IPS-NIHi7 (cell line): ENCODE measurements at regions not wholly inside any gene's neighbourhood (a gene's known extent, or its start where the extent isn't known, plus 50 kb on each side); places are given as distances from the start of the nearest gene placed in this dataset.

Source experiments
- DNase-seq: peaks from one replicate; pipeline ENCODE4 v3.0.0; 2012; ENCODE audit warnings: mixed read lengths; ENCODE audit errors: extremely low spot score

DNA sequence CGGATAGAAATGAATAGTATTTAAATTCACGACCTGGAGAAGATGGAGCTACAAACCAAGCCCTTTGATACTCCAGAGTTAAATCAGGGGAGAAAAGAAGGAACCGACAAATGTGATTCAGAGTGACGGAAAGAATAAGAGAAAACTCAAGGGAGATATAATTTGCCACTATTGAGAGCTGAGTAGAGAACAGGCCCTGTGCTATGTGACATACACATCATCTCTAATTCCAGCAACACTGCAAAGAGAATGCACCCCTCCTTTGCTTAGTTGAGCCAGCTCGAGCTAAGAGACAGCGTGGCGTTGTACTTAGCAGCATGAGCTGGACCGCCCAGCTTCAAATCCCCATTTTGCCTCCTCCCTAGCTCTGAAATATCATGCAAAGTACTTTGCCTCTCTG lies 266.4 kb upstream of the TENM3 start:
- DNase-seq = no peak

DNA sequence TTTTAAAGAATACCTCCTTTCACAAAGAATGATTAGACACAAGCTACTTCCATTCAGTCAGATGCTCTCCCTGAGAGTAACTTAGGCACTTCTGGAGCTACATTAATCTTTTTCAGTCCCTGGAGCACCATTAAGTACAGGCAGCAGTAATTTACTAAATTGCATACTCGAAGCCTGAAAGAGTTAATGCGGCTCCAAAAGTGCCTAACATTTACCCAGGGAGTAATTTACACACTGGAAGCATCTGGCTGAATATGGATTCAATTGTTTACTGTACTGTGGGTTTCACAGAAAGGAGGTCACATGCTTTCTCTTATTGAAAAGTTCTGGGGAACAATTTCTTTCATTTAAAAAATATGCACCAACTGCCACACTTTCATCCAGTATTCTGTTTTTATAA lies 260.8 kb upstream of the TENM3 start:
- DNase-seq = no peak

DNA sequence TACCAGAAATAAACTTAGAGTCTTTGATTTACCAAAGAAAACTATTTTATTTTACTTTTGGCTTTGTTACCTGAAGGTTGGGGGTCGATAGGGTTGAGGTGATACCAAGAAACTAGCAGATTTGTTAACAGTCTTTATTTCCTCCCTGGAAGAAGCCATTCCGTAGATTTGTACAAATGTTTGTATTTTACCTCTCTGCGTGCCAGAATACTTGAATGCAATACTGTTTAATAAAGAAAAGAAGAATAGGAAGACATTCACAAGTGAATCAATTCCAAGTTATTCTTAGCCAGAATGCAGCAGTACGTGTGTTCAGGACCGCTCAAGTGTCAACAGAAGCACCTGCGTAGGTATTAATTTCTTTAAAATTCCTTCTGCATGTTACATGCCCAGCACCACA lies 260.3 kb upstream of the TENM3 start:
- DNase-seq = no peak

DNA sequence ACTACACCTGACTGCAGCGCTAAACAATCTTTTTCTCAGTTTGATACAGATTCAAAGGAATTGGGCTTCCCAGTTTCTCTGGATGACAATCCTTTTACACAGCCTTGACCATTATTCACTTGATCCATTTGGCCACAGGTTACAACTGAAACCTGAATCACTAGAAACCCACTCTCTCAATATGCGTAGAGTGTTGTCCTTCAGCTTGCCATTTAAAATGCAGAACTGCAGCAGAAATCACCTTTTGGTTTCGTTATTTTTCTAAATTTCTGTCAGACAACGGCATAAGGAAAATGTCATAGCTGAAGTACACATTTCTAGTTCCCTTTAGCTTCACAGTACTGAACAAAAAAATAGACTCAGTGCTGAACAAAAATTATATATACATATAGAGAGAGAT lies 255.8 kb upstream of the TENM3 start:
- no peak for DNase-seq

DNA sequence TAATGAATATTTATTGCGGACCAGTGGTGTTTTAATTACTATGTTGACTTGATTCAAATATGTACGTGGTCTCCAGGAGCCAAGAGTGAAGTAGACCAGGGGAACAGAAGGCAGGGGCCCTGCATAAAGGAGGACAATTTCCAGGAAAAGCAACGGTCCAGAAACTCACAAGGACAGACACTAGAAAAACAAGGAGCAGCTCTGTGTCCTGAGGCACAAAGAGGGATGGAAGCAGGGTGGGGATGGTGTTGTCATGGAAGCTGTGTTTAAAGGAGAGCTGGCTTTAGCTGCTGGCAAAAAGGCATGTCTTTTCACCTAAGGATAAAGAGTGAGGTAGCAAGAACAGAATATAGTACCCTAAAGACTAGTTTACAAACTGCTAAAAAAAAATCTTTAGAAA lies 254.1 kb upstream of the TENM3 start:
- DNase-seq = no peak

DNA sequence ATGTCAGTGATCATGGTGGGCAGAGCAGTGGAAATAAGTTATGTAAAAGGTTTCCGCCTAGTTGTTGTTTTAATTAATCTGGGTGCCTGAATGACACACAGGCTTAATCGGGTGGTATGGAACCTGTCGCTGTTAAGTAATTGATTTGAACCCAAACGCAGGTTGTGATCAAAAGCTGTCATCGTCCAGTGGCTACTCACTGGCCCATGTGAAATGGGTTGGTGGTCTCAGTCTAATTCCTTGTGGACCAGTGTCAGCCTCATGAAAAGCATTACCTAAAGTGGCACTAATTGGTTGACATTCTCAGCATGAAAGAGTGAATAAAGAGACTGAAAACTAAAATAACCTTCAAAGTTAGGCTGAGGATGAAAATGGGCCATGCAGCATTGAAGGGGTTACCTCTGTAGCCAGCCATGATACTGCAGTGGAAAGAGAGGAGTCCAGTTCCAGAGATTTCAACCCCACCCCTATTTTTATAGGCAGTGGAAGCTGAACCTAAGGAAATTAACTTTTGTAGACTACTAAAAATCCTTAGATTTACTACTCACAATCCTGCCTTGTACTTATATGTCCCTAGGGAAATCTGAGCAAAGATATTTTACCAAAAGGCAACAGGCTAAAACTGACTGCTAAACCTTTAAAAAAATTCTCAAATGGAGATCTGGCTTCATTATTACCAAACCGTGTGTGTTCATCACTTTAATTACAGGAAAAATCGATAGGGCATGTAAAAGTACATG lies 251.7 kb upstream of the TENM3 start:
- no peak for DNase-seq

DNA sequence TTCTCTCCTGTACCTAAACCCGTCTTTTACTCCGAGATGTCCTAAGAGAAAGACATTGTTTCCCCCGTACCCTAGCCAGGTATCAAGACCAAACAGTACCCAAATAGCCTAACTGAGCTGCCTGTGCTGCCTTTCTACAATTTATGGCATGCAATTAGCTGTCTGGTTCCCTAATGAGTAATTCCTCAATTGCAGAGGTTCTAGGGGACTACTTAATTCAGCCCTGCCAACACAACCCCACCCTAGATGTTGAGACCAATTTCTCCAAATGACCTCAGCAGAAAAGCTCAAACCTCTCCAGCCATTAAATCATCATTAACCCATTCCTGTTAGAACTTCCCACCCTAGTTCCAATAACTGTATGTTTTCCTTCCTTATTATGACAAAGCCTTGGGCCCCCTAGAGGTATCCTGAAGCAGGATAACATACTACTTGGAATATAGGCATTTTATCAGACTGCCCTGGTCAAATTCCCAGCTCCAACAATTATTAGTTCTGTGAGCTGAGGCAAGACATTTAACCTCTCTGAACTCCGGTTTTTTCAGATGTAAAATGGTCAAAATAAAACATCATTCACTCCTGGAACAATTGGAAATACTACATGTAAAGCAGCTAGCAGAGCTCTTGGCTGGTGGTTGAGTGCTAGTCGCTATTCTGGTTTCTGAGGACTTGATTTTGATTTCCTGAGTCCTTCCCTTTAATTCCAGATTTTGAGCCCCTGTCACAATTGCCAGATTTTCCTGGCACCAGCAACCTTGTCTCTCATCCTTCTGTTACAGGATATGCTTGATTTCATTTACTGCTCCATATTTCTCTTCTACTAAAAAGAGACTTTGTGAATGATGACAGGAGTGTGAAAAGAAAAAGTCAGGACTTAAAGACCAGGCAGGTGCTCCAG lies 244.6 kb upstream of the TENM3 start:
- no peak for DNase-seq

DNA sequence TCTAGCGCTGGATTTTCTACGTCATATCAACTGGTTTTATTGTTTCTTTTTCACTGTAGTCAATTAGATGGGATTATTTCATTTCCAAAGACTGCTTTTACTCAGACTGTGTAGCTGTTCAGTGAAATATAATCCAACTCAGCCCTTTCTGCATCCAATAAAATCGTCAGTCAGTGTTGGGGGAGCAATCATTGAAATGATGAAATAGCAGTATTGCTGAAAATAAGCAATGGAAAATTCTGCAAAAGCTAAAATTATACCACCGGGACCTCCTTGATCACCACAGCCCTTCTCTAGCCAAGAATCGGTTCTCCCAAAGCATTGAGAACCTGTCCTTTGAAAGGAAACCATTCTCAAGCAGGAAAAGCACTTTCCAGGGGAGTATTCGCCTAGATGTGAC lies 243.1 kb upstream of the TENM3 start:
- no peak for DNase-seq

DNA sequence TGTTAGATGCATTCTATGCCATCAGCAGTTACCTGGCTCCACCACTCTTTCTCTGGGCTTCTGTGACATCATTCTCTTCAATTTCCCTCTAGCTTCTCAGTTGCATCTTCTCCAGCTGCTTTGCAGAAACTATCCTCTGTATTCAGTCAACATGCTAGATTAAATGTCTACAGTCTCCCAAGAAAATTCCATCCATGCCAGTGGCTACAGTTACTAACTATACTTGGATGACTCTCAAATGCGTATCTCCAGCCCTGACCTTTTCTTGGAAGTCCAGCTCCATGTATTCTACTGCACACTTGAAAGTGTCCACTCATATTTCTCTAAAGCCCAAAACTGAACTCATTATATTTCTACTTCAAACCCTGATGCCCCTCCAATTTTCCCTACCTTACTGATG lies 232.3 kb upstream of the TENM3 start:
- DNase-seq = no peak

DNA sequence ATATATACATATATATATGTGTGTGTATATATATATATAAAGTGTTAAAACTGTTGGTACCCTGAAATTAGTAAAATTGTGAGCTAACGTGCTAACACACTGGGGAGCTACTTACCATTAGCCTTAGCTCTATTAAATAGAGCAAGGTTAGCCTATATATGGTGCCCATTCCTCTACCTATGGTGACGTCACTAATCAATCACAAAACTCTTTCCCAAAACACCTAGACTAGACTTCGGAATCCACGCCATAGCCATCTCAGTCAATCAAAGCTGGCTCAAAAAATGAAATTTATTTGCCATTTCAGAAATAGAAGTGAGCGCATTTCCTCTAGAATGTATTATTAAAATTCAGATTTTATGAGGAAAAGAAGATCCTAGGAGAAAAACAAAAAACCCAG lies 229.0 kb upstream of the TENM3 start:
- DNase-seq = no peak

DNA sequence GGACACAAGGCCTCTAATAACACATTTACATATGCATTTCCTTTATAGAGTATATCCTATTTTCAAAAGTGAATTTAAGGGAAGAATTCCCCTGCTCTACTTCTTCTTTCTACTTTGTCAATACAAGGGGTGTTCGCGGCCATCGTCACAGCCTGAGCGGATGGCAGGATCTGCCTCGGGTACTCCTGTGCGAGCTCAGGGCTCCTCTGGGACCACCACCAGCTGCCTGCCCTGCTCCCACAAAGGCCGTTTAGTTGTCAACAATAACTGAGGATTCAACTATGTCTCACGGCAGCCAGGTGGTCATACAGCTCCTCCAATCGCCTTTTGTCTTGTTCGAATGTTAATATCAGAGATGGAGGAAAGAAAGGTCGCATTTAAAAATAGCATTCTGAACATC lies 228.2 kb upstream of the TENM3 start:
- DNase-seq = no peak

DNA sequence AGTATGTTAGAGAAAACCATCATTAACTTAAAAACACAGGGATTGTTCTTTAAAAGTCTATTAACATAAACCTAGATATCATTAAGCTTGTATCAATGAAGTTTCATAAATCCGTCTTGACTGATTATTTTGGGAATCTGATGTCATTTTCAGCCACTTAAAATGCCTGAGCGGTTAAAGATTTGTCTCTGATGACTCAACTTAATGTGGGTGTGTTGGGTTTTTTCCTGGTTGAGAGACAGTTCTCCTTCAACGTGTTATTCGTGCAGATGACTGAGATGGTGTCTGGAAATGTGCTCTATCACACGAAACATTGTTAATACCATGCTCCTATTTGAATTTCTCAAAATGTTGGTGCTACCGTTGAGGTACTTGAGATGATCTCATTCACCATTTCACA lies 227.3 kb upstream of the TENM3 start:
- DNase-seq = no peak

DNA sequence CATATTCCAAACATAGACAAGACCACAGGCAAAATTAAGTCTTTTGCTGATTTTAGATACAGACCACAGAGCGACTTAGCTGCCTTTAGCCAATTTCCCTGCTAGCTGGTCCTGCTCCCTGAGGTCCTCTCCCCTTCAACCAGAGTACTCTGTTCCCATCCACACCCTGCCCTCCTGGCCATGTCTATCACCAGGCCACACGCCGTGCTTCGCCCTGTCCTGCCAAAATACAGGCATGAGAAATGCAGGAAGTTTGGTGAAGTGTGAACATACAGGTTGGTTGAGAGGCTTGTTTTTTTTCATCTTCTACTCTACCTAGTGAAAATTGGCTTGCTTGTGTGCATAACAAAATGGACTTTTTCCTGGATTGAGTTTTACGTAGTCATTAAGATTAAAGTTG lies 226.2 kb upstream of the TENM3 start:
- no peak for DNase-seq

DNA sequence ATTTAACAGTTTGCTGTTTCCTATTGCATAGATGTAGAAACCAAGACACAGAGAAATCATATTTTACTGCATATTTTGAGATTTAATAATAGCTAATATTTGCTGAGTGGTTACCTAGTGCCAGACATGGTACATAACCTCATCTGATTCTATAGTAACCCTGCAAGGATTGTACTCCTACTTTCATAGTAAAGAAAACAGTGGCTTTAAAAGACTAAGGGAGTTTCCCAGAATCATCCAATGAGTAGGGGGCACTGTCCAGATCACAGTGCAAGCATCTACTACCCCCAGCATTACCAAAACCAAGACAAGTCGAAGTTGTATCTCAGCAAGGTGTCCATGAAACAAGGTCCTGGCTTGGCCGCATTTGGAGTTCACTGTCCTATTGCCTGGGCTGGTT lies 224.5 kb upstream of the TENM3 start:
- DNase-seq = no peak

DNA sequence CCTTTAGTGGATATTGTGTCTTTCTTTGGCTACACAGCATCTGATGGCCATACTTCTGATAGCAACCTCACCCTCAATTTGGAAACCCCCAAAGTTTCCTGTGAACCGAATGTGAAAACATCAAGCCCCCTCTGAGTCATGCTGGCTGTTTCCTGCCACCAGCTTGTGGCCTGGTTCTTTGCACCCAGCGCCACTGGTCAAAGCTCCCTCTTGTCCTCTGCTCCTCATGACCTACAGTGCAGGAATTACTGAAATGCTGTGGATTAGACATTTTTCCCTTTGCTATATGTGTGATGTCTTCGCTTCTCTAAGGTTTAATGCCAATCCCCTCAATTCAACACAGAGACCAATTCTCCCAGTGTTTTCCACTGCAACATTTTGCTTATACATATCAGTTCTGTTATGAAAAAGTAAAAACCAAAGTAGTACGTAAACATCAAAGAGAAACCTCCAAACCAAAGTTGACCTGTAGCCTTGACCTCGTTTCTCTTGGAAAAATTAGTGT lies 224.0 kb upstream of the TENM3 start:
- no peak for DNase-seq

DNA sequence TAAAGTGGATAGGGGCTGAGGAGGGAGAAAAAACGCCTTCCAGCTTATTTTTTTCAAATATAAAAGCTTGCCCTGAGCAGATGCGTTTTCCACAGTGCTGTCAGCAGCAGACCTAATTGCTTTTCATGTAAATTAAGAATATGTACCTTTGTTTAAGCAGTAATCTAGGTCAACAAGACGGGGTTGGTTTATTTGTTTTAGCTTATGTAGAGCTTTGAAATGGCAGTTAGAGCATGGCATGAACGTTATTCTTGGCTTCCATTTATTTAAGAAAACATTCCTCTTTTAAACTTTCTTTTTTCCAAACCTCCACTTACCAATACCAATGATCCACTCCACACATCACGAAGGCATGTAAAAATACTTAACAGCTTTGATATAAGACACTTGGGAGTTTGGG lies 220.3 kb upstream of the TENM3 start:
- DNase-seq = no peak

DNA sequence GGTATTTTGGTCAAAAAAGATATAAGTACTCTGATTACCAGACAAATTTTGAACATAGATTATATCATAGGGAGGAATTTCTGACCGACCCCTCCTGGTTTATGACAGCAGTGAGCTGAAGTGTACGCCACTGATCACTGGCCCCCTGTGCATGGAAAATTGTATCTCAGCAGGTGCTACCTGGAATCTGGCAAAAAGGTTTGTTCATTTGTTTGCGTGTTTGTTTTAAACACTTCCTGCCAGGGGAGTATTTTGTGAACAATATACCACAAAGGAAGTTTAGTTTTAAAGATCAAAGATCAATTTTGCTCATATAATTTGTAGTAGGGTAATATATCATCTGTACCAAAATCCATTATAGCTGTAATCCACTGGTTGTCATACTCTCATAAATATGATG lies 219.7 kb upstream of the TENM3 start:
- DNase-seq = no peak

DNA sequence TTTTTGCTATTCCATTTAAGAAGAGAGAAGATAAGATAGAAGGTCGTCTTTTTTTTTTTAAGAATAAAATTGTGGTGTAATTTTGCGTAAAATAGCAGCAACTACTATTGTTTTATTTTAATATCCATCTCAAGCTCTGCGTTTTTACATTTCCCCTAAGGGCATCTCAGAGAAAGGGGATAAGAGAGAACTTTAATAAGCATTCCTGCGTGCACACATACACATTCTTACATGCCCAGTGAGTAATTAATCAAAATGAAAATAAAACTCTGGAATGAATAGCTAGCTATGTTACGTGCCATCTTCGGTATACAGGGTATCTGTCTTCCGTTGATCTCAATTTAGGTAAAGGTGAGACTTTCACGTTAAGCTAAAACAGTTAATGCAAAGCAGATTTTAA lies 200.3 kb upstream of the TENM3 start:
- no peak for DNase-seq

DNA sequence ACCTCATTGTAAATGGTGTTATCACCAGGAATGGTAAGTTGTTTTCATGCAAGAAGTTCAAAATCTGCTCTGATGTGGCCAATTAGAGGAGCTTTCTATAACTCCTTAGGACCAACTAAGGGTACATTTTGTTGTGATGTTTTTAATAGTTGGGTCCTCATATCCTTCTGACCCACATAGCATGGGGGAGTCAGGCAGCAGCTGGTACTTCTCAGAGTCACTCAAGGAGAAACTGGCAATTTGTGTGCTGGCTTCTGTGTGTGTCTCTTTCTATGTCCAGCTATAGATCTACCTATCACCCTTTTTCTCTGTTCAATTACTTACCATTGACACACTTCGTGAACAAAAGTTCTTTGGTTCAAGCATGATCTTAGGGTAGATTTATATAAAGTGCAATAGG lies 194.3 kb upstream of the TENM3 start:
- no peak for DNase-seq

DNA sequence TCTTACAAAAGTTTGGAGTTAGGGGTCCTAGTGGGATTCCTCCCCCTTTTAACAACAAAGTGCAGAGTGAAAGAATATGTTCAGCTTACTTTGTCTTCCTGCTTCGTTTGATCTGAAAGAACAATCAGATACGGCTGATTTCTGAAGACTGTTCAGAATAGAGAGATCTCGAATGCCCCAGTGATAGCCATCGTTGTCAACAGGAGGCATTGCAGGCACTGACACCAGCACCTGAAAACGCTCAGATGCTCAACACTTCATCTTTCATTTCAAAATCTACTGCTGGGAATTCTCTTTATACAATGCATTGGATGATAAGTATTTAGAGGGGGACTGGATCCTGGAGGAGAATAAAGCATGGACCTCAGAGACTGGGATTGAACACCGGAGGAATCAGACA lies 186.3 kb upstream of the TENM3 start:
- DNase-seq = no peak

DNA sequence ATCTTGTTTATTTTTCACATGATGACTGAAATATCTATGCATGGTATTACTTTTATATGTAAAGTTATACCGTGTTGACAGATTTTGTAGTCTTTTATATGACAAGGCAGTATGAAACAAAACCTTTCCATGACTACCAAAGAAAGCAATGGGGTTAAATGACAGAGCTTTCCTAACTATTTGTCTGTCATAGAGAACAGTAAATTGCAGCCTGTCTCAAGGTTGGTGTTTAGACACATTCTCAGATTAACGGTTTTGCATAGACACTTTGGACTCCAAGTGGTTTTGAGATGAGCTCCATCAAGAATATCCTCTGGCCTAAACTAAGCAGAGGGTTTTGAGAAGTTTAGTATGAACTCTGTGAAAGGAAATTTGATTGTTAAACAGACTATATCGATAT lies 180.7 kb upstream of the TENM3 start:
- no peak for DNase-seq

DNA sequence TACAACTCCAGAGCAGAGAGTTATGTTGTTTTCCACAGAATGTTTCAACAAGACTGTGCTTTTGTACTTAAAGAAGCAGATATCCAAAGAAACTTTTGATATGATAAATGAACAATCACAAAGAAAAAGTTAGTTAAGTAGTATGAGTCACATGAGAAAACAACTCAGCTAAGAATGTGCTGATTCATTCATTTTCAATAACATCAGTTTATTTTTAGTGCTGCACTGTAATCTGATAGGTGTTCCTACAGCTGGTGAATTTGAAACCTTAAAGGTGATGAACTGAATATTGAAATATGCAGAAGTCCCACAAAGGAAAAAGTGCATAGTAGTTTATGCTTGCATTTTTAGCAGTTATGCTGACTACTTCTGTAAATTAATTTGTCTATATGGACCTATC lies 180.3 kb upstream of the TENM3 start:
- no peak for DNase-seq

DNA sequence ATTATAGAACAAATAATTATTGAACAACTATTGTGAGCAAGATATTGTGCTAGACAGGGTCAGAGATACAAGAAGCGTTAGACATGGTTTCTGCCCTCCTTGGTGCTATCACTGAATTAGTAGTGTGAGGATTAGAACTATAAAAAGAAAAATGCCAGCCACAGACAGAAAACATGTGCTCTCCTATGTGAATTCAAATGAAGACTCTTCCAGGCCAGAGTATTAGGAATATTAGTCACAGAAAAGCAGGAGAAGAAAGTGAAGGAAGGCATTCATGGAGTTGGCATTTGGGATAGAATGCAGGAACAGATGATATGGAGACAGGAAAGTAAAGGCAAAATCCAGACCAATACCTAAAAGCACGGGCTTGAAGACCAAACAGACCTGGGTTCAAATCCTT lies 179.6 kb upstream of the TENM3 start:
- DNase-seq = no peak
